NCI-H510A (cell line): ENCODE measurements at regions not wholly inside any gene's neighbourhood (a gene's known extent, or its start where the extent isn't known, plus 50 kb on each side); places are given as distances from the start of the nearest gene placed in this dataset.

Source experiments
- DNase-seq: peaks from one replicate; lab custom pipeline; 2025; lab: John Stamatoyannopoulos, UW

- DNase-seq = peak; percentile 17
These were observed 221.6 kb upstream of the SLC30A5 start for GRCh38 chr5:68872088-68872839.

DNA sequence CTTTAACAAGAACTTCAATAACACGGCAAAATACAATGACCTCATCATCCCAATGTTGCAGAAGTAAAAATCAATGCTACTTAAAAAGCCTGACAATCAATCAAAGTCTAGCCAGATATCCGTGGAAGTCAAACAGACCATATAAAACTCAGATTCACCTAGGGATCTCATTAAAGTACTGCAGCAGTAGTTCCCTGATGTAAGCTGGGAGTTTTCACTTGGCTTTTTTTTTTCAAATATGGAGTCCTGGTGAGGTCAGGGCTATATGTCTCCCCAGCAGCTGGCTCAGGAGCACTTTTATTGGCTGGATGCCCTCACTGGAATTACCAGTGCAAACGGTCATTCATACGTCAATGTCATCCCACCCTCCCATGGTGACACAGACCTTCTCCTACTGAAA, 220.6 kb upstream of the SLC30A5 start:
- no peak for DNase-seq

DNA sequence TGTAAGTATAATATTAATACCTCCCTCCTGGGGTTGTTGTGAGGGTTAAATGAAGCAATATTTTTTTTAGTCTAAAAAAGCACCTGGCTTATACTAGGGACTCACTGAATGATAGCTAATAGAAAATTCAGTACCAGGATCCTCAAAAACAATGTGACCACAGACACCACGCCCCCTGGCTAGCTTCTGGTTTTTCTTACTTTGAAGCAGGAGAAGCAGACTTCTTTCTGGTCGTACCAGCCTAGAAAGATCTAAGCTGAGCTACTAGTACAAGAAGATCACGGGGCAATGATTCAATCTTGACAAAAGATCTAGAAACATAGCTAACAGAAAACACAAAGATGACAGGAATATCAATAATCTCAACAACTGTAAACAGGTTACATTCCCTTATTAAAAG, 218.5 kb upstream of the SLC30A5 start:
- no peak for DNase-seq

DNA sequence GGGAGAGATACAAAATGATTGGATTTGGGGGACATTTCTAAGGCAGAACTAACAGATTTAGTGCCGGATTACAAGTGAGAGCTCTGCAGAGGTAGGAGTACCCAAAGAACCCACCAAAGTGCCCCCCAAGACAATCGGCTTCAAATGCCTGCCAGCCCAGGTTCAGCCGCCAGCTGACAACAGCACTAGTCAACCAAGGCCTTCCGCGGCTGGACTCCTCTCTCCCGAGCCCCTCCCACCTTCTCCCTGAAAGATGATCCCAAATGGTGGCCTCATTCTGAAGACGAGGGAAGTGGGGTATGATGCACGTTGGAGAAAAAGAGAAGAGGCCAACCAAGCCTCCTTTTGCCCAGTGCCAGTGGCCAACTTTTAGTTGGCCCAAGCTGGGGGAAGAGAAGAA, 210.4 kb upstream of the SLC30A5 start:
- DNase-seq = no peak

- no peak for DNase-seq
These were observed 209.6 kb upstream of the SLC30A5 start for GRCh38 chr5:68884144-68884754.

- DNase-seq = no peak
These were observed 208.9 kb upstream of the SLC30A5 start for GRCh38 chr5:68884883-68885282.

- no peak for DNase-seq
These were observed 207.0 kb upstream of the SLC30A5 start for GRCh38 chr5:68886814-68887213.

DNA sequence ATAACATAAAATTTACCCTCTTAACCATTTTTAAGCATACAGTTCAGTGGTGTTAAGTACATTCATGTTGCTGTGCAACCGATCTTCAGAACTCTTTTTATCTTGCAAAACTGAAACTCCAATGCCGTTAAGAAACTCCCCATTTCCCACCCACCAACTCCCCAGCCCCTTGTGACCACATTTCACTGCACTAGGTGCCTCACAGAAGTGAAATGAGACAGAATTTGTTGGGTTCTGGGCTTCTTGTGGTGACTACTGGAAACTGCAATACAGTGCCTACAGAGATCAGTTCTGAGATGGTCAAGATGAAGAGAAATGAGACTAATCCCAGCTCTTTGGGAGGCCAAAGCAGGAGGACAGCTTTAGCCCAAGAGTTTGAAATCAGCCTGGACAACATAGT, 202.1 kb upstream of the SLC30A5 start:
- no peak for DNase-seq

- no peak for DNase-seq
These were observed 199.1 kb upstream of the SLC30A5 start for GRCh38 chr5:68894673-68895072.

- DNase-seq = peak; percentile 27
These were observed 194.8 kb upstream of the SLC30A5 start for GRCh38 chr5:68898951-68899471.

- no peak for DNase-seq
These were observed 181.7 kb upstream of the SLC30A5 start for GRCh38 chr5:68911840-68912690.

DNA sequence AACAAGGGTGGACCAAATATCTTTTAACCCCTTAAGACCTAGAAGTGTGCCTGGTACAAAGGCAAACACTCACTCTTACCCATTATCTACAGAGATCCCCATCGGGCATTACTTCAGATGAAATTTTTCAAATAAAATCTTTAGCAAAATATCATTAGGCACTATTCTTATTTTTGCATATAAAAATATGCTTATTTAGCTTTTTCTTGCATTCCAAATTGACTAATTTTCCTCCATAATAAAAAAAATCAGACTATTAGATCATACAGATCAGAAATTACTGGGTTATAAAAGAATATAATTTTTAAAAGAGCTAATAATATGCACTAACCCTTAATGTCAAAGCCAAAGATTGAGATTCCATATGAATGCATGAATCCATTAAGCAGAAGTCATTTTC, 178.7 kb upstream of the SLC30A5 start:
- DNase-seq = no peak

DNA sequence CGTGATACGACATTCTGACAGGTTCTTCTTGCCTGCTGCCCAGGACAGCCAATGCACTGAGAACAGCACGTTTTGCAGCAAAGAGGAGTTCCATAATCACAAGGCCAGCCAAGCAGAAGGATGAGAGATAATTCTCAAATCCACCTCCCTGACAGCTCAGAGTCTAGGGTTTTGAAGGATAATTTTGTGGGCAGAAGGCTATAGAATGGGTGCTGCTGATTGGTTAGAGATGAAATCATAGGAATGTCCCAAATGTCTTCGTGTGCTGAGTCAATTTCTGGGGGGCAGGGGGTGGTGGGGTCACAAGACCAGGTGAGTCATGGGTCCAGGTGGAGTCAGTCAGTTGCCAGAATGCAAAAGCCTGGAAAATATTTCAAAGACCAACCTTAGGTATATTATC, 175.5 kb upstream of the SLC30A5 start:
- DNase-seq = no peak

DNA sequence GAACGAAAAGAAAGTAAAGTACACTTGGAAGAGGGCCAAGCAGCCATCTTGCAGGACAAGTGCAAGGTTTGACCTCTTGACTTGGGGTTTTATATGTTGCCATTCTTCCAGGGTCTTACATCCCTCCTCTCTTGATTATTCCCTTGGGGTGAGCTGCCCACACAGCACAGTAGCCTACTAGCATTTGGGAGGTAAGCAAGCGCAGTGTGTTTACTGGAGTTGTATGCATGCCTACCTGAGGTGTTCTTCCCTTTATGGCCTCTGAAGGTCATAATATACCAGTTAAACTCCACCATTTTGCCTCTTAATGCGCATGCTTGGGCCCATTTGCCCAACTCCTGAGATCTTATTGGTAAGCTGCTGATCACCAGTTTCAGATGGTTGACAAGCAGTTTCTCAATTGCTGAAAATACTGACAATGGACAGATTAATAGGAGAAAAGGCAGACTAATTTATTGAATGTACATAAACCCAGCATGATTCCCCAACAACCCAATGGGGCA, 173.8 kb upstream of the SLC30A5 start:
- no peak for DNase-seq

DNA sequence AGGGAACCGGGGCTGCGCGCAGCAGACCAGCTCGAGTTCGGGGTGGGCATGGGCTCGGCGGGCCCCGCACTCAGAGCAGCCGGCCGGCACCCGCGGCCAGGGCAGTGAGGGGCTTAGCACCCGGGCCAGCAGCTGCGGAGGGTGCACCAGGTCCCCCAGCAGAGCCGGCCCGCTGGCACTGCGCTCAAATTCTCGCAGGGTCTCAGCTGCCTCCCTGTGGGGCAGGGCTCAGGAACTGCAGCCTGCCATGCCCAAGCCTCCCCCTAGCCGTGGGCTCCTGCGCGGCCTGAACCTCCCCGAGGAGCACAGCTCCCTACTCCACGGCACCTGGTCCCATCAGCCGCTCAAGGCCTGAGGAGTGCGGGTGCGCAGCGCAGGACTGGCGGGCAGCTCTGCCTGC, 172.9 kb upstream of the SLC30A5 start:
- no peak for DNase-seq

- DNase-seq = no peak
These were observed 171.4 kb upstream of the SLC30A5 start for GRCh38 chr5:68922172-68922987.

DNA sequence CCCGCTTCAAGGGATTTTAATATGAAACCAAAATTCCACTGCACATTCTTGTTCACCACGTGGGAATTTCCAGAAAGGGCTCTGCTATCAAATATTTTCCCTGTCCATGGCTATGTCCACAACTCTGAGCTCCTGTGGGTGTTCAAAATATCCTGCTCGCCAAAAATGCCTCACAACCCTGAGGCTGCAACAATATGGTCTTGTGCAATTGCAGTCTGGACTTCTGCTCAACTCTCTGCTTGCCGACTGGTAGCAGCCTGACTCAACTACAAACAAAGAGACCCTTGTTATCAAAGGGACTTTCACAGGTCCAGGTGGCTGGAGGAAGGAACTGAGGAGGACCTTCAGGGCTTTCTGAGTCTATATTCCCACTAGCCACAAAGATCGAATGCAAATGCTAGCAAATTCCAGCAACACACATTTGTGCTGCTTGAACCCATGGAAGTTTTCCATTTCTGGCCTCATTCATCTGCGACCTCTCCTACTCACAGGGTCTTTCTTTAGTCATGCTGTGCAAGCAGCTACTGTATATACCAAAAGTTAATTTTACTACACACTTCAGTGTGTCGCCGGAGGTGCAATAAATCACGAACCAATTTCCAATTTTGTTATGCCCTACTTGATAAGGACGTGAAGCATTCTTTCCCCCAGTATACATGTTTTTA, 169.2 kb upstream of the SLC30A5 start:
- no peak for DNase-seq

DNA sequence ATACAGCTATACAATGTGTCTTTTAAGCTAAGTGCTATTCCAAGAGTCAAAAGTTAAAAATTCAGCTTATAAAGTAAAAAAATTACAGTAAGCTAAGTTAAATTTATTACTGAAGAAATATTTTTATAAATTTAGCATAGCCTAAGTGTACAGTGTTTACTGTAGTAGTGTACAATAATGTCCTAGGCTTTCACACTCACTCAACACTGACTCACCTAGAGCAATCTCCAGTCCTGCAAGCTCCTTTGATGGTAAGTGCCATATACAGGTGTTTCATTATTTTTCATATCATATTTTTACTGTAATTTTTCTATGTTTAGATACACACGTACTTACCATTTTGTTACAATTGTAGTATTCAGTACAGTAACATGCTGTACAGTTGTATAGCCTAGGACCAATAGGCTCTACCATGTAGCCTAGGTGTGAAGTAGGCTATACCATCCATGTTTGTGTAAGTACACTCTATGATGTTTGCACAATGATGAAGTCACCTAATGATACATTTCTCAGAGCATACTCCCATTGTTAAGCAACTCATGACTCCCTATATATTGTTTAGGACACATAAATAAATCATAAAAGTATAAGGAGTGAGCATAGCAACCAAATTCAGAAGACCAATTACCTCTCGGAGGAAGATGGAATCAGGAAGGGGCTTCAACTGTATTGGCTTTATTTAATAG, 165.1 kb upstream of the SLC30A5 start:
- no peak for DNase-seq

DNA sequence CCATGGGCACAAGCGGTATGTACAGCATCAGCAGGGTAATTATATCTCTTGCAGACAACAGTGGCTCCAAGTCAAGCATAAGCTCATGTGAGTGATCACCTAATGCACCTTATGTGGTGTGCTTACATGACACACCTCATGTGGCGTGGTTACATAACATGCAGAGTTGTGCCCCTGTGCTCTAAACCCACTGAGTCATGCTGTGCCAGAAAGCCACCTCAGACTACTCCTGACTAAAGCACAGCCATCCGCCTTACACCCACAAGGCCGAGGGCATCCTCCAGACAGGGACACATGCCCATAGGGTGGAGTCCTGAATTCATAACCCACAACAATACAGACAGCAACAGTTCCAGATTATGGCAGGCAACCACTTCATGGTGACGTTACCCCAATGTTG, 163.7 kb upstream of the SLC30A5 start:
- no peak for DNase-seq

GRCh38 chr5:68932830-68933434, 160.9 kb upstream of the SLC30A5 start:
- DNase-seq = no peak
